ENCODE measurements at regions not wholly inside any gene's neighbourhood (a gene's known extent, or its start where the extent isn't known, plus 50 kb on each side); places are given as distances from the start of the nearest gene placed in this dataset.

- Histone ChIP-seq H3K23ac (ENCODE audit: insufficient read length) (no peak overlapping the region), H3K4me2 (ENCODE audit: insufficient read depth in 1 of 2, low read depth in 2 of 2, low read length in 2 of 2) (no peak overlapping the region), H2BK15ac (ENCODE audit: low read length) (no peak overlapping the region), H3K9me3 (ENCODE audit: insufficient read depth in 2 of 2, low read depth in 1 of 2, low read length in 1 of 2) (no peaks in the 10 kb centered on the region; a peak in 1 of 4 replicates), H2BK12ac (ENCODE audit: low read depth, low read length) (no peak overlapping the region), H2BK20ac (ENCODE audit: low read length) (no peak overlapping the region), H2BK120ac (replicated peaks; ENCODE audit: low read depth, low read length) (no peak overlapping the region), H3K4ac (replicated peaks; ENCODE audit: insufficient read length, low read depth, low read length) (no peak overlapping the region), H4K20me1 (replicated peaks in 1 of 2; ENCODE audit: control insufficient read depth in 1 of 2, insufficient read depth in 2 of 2, low read length in 2 of 2) (no peaks in the 10 kb centered on the region), H2AFZ (ENCODE audit: low read length) (no peak overlapping the region), H3K79me1 (ENCODE audit: low read depth, low read length) (no peaks in the 10 kb centered on the region), H3K4me3 (ENCODE audit: extremely low read depth in 1 of 4, insufficient read depth in 2 of 4, low read depth in 3 of 4, low read length in 4 of 4) (no peak overlapping the region), H3K23me2 (ENCODE audit: low read depth, low read length) (no peaks in the 10 kb centered on the region), H2AK5ac (ENCODE audit: low read depth, low read length) (no peak overlapping the region), H2BK5ac (ENCODE audit: low read depth, low read length) (no peak overlapping the region), H3K18ac (ENCODE audit: extremely low read depth, low read length) (no peak overlapping the region), H4K91ac (replicated peaks; ENCODE audit: insufficient read length, low read length) (no peak overlapping the region), H3K36me3 (ENCODE audit: control insufficient read depth in 2 of 4, insufficient read depth in 4 of 4, low read length in 3 of 4) (no peaks in the 10 kb centered on the region), H4K8ac (ENCODE audit: extremely low read depth, insufficient read depth, low read length) (no peak overlapping the region; the same call in 1 of the 2 replicates), H3K14ac (ENCODE audit: insufficient read length) (no peak overlapping the region), H4K5ac (ENCODE audit: insufficient read length, low read depth, low read length) (no peak overlapping the region), H3K27ac (ENCODE audit: low read depth, low read length) (no peak overlapping the region), H3K4me1 (replicated peaks in 1 of 4; ENCODE audit: control insufficient read depth in 3 of 4, insufficient read depth in 4 of 4, low read length in 3 of 4) (no peaks in the 10 kb centered on the region; a peak in 1 of 7 replicates), H3K27me3 (replicated peaks in 1 of 4; ENCODE audit: control insufficient read depth in 3 of 4, extremely low read depth in 1 of 4, insufficient read depth in 3 of 4, low read length in 3 of 4) (no peaks in the 10 kb centered on the region), H3K79me2 (ENCODE audit: control insufficient read depth in 1 of 2, insufficient read depth in 2 of 2, low read length in 2 of 2) (no peaks in the 10 kb centered on the region), H3K56ac (replicated peaks; ENCODE audit: insufficient read length, low read depth, low read length) (no peak overlapping the region), H3K9ac (replicated peaks in 1 of 4; ENCODE audit: extremely low read depth in 1 of 4, low read depth in 3 of 4, low read length in 3 of 4) (no peak overlapping the region)
- TF ChIP-seq BRCA1 (IDR thresholded peaks at IDR 0.05; ENCODE audit: low read depth, low read length) (no peak), POLR2AphosphoS5 (IDR thresholded peaks at IDR 0.05; ENCODE audit: low read depth, low read length) (no peak), KDM4A (IDR thresholded peaks at IDR 0.05; ENCODE audit: low read depth, low read length, severe bottlenecking) (no peak), NRF1 (IDR thresholded peaks at IDR 0.05; ENCODE audit: low read depth, low read length) (no peak), POLR2A (IDR thresholded peaks at IDR 0.05; ENCODE audit: control extremely low read depth in 1 of 2, low read depth in 2 of 2, low read length in 2 of 2) (no peak), SIRT6 (IDR thresholded peaks at IDR 0.05; ENCODE audit: low read length) (no peak), GTF2F1 (IDR thresholded peaks at IDR 0.05; ENCODE audit: borderline replicate concordance, low read depth, low read length) (no peak), RBBP5 (IDR thresholded peaks at IDR 0.05; ENCODE audit: borderline replicate concordance, low read depth, low read length) (no peak), TCF12 (IDR thresholded peaks at IDR 0.05; ENCODE audit: low read depth, low read length) (no peak), ASH2L (IDR thresholded peaks at IDR 0.05; ENCODE audit: low read length) (no peak), E2F6 (IDR thresholded peaks at IDR 0.05) (no peak), CBX5 (IDR thresholded peaks at IDR 0.05; ENCODE audit: low read depth, low read length) (no peak), KDM5A (IDR thresholded peaks at IDR 0.05; ENCODE audit: low read length) (no peak)
- FAIRE-seq (no peak), DNase-seq (ENCODE audit: low read depth in 1 of 2, low spot score in 2 of 2) (no peak)
- CTCF ChIA-PET (ENCODE audit: partially characterized antibody): interaction anchor here (1.1 to 3.7 kb wide), 4 partner anchors 14 to 58 kb away, joined by 3 to 15 read pairs (median 3); no protein-coding TSS in a partner anchor
- WGBS, 2 experiments (ENCODE audit: extremely low coverage in 1 of 2, insufficient coverage in 1 of 2, insufficient read length in 1 of 2, insufficient replicate concordance in 2 of 2, low coverage in 1 of 2, low lambda C conversion rate in 2 of 2, missing lambda C conversion rate in 1 of 2): 96% methylated on average over 11 of the region's 16 CpGs; no CpG with 5 or more reads in 1 of the 2 experiments
- POLR2A ChIA-PET (ENCODE audit: partially characterized antibody): no interaction called here
These were observed 139.9 kb downstream of the GPCPD1 start for GRCh38 chr20:5470943-5471342.
